GM23338 (cell line): ENCODE measurements at regions not wholly inside any gene's neighbourhood (a gene's known extent, or its start where the extent isn't known, plus 50 kb on each side); places are given as distances from the start of the nearest gene placed in this dataset.

Experiments
- CREB1 ChIP-seq: fragments of 250-450 bp; sonication (Bioruptor Pico); IDR thresholded peaks from 2 replicates; pipeline ENCODE4 v1.5.0; 2020; ENCODE audit warnings: low read depth, mild to moderate bottlenecking, moderate library complexity
- EZH2 ChIP-seq: fragments of 200-600 bp; sonication (generic); IDR thresholded peaks from one replicate; pipeline ENCODE4 v1.8.0; 2017; ENCODE audit warnings: antibody characterized with exemption, mild to moderate bottlenecking, low read depth; ENCODE audit not compliant: unreplicated experiment
- EZH2phosphoT487 ChIP-seq: fragments of 200-600 bp; sonication (generic); IDR thresholded peaks from one replicate; pipeline ENCODE4 v1.8.1; 2018; ENCODE audit warnings: antibody characterized with exemption; ENCODE audit not compliant: unreplicated experiment
- JUNB ChIP-seq: IDR thresholded peaks from one replicate; pipeline ENCODE4 v1.6.1; 2016; ENCODE audit warnings: antibody characterized with exemption; ENCODE audit not compliant: unreplicated experiment
- NANOG ChIP-seq: IDR thresholded peaks from 2 replicates; pipeline ENCODE4 v1.6.1; 2016; ENCODE audit warnings: antibody characterized with exemption, borderline replicate concordance
- POLR2AphosphoS5 ChIP-seq: IDR thresholded peaks from 2 replicates; pipeline ENCODE4 v1.6.1; 2016; ENCODE audit warnings: antibody characterized with exemption, low read depth
- ZNF331 ChIP-seq: fragments of 250-450 bp; sonication (Bioruptor Pico); IDR thresholded peaks from 2 replicates; pipeline ENCODE4 v1.5.0; 2020; ENCODE audit warnings: low read depth, mild to moderate bottlenecking, moderate library complexity
- TF ChIP-seq, protein P1 (sequence below), 2 experiments: fragments of 200-600 bp in 1 of 2; sonication (generic) in 1 of 2; conservative IDR thresholded peaks; 2 replicates each; pipeline versions ENCODE4 v1.5.1 to v1.6.1; 2016 to 2017; ENCODE audit warnings: antibody characterized with exemption in 2 of 2, low read depth in 2 of 2, mild to moderate bottlenecking in 2 of 2, moderate library complexity in 1 of 2
- TF ChIP-seq, protein P2 (sequence below): IDR thresholded peaks from one replicate; pipeline ENCODE4 v1.6.1; 2018; ENCODE audit warnings: antibody characterized with exemption; ENCODE audit not compliant: unreplicated experiment
- TF ChIP-seq, protein P3 (sequence below): fragments of 250-450 bp; sonication (Bioruptor Pico); IDR thresholded peaks from 2 replicates; pipeline ENCODE4 v1.5.0; 2020; ENCODE audit warnings: mild to moderate bottlenecking, moderate library complexity
- TF ChIP-seq, protein P4 (sequence below): IDR thresholded peaks from 2 replicates; pipeline ENCODE4 v1.6.1; 2016; ENCODE audit warnings: antibody characterized with exemption

DNA sequence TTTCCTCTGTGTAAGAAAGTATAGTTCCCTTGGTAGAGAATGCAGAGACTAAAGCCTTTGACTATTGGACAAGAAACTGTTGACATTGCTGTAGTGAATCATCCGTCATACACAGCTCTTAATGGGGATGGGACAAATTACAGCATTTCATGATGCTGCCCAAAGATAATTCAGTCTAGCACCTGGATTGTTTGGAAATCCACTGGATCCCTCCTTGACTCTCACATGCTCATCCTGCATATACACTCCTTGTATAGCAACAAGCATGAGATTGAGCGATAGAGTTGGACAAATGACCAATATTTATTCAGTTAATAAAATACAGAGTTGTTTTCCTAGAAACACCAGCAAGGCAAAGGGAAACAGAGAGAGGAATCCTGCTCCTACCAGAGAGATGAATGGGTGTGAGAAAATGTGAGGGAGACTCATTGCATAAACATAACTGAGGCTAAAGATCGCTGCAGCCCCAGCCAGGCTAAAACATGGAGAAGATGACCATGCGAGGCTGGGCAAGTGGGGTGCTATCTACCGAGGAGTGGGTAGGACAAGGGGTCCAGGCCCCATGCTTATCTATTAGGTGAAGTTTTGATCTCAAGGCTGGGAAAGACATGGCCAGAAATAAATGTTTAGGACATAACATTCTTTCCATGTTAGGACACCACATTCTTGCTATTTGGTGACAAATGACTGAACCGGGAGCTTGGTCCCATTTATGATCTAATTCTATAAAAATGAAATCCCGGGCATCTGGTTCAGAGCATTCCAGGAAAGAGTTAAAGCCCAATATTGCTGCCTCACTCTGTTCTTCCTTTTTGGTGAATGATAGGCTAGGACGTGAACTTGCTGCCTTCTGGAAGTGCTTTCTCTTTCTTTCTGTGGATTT is 153.2 kb downstream of the TGFB2 start:
- TF ChIP-seq, protein P1, sequence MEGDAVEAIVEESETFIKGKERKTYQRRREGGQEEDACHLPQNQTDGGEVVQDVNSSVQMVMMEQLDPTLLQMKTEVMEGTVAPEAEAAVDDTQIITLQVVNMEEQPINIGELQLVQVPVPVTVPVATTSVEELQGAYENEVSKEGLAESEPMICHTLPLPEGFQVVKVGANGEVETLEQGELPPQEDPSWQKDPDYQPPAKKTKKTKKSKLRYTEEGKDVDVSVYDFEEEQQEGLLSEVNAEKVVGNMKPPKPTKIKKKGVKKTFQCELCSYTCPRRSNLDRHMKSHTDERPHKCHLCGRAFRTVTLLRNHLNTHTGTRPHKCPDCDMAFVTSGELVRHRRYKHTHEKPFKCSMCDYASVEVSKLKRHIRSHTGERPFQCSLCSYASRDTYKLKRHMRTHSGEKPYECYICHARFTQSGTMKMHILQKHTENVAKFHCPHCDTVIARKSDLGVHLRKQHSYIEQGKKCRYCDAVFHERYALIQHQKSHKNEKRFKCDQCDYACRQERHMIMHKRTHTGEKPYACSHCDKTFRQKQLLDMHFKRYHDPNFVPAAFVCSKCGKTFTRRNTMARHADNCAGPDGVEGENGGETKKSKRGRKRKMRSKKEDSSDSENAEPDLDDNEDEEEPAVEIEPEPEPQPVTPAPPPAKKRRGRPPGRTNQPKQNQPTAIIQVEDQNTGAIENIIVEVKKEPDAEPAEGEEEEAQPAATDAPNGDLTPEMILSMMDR (conservative IDR thresholded peaks at IDR 0.05; ENCODE audit: low read depth in 2 of 2), result no peak
- TF ChIP-seq EZH2phosphoT487 (no peak), POLR2AphosphoS5 (no peak), EZH2 (no peak), ZNF331 (CRISPR knock-in tag) (no peak), NANOG (no peak), JUNB (no peak), CREB1 (CRISPR knock-in tag) (no peak)
- TF ChIP-seq, protein P2, sequence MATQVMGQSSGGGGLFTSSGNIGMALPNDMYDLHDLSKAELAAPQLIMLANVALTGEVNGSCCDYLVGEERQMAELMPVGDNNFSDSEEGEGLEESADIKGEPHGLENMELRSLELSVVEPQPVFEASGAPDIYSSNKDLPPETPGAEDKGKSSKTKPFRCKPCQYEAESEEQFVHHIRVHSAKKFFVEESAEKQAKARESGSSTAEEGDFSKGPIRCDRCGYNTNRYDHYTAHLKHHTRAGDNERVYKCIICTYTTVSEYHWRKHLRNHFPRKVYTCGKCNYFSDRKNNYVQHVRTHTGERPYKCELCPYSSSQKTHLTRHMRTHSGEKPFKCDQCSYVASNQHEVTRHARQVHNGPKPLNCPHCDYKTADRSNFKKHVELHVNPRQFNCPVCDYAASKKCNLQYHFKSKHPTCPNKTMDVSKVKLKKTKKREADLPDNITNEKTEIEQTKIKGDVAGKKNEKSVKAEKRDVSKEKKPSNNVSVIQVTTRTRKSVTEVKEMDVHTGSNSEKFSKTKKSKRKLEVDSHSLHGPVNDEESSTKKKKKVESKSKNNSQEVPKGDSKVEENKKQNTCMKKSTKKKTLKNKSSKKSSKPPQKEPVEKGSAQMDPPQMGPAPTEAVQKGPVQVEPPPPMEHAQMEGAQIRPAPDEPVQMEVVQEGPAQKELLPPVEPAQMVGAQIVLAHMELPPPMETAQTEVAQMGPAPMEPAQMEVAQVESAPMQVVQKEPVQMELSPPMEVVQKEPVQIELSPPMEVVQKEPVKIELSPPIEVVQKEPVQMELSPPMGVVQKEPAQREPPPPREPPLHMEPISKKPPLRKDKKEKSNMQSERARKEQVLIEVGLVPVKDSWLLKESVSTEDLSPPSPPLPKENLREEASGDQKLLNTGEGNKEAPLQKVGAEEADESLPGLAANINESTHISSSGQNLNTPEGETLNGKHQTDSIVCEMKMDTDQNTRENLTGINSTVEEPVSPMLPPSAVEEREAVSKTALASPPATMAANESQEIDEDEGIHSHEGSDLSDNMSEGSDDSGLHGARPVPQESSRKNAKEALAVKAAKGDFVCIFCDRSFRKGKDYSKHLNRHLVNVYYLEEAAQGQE, result no peak
- TF ChIP-seq, protein P3, sequence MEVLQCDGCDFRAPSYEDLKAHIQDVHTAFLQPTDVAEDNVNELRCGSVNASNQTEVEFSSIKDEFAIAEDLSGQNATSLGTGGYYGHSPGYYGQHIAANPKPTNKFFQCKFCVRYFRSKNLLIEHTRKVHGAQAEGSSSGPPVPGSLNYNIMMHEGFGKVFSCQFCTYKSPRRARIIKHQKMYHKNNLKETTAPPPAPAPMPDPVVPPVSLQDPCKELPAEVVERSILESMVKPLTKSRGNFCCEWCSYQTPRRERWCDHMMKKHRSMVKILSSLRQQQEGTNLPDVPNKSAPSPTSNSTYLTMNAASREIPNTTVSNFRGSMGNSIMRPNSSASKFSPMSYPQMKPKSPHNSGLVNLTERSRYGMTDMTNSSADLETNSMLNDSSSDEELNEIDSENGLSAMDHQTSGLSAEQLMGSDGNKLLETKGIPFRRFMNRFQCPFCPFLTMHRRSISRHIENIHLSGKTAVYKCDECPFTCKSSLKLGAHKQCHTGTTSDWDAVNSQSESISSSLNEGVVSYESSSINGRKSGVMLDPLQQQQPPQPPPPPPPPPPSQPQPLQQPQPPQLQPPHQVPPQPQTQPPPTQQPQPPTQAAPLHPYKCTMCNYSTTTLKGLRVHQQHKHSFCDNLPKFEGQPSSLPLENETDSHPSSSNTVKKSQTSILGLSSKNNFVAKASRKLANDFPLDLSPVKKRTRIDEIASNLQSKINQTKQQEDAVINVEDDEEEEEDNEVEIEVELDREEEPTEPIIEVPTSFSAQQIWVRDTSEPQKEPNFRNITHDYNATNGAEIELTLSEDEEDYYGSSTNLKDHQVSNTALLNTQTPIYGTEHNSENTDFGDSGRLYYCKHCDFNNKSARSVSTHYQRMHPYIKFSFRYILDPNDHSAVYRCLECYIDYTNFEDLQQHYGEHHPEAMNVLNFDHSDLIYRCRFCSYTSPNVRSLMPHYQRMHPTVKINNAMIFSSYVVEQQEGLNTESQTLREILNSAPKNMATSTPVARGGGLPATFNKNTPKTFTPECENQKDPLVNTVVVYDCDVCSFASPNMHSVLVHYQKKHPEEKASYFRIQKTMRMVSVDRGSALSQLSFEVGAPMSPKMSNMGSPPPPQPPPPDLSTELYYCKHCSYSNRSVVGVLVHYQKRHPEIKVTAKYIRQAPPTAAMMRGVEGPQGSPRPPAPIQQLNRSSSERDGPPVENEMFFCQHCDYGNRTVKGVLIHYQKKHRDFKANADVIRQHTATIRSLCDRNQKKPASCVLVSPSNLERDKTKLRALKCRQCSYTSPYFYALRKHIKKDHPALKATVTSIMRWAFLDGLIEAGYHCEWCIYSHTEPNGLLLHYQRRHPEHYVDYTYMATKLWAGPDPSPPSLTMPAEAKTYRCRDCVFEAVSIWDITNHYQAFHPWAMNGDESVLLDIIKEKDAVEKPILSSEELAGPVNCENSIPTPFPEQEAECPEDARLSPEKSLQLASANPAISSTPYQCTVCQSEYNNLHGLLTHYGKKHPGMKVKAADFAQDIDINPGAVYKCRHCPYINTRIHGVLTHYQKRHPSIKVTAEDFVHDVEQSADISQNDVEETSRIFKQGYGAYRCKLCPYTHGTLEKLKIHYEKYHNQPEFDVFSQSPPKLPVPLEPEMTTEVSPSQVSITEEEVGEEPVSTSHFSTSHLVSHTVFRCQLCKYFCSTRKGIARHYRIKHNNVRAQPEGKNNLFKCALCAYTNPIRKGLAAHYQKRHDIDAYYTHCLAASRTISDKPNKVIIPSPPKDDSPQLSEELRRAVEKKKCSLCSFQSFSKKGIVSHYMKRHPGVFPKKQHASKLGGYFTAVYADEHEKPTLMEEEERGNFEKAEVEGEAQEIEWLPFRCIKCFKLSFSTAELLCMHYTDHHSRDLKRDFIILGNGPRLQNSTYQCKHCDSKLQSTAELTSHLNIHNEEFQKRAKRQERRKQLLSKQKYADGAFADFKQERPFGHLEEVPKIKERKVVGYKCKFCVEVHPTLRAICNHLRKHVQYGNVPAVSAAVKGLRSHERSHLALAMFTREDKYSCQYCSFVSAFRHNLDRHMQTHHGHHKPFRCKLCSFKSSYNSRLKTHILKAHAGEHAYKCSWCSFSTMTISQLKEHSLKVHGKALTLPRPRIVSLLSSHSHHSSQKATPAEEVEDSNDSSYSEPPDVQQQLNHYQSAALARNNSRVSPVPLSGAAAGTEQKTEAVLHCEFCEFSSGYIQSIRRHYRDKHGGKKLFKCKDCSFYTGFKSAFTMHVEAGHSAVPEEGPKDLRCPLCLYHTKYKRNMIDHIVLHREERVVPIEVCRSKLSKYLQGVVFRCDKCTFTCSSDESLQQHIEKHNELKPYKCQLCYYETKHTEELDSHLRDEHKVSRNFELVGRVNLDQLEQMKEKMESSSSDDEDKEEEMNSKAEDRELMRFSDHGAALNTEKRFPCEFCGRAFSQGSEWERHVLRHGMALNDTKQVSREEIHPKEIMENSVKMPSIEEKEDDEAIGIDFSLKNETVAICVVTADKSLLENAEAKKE (CRISPR knock-in tag), result no peak
- TF ChIP-seq, protein P4, sequence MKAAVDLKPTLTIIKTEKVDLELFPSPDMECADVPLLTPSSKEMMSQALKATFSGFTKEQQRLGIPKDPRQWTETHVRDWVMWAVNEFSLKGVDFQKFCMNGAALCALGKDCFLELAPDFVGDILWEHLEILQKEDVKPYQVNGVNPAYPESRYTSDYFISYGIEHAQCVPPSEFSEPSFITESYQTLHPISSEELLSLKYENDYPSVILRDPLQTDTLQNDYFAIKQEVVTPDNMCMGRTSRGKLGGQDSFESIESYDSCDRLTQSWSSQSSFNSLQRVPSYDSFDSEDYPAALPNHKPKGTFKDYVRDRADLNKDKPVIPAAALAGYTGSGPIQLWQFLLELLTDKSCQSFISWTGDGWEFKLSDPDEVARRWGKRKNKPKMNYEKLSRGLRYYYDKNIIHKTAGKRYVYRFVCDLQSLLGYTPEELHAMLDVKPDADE, result no peak
